Colonic mucosa (tissue), 4 donors: ENCODE measurements at regions not wholly inside any gene's neighbourhood (a gene's known extent, or its start where the extent isn't known, plus 50 kb on each side); places are given as distances from the start of the nearest gene placed in this dataset.
"Not testable (repeated sequence)": the region's sequence is repeated elsewhere in the genome, so short reads cannot be mapped to it uniquely, and the experiment has no call there.

ENCODE experiments used
- DNase-seq: peaks from one replicate; pipeline ENCODE4 v3.0.0-alpha.2; 2020
- H3K27ac ChIP-seq: fragments of 200-600 bp; one replicate; pipeline ENCODE4 v1.8.0; 2021
- H3K27me3 ChIP-seq: fragments of 200-600 bp; one replicate; pipeline ENCODE4 v1.8.0; 2021
- H3K36me3 ChIP-seq: fragments of 200-600 bp; one replicate; pipeline ENCODE4 v1.8.0; 2021
- H3K4me1 ChIP-seq: fragments of 200-600 bp; one replicate; pipeline ENCODE4 v1.8.0; 2021; ENCODE audit warnings: mild to moderate bottlenecking
- H3K4me3 ChIP-seq: fragments of 200-600 bp; one replicate; pipeline ENCODE4 v1.8.0; 2021
- H3K9ac ChIP-seq, 2 donors: one replicate each; pipeline ENCODE4 v1.7.0; 2013; ENCODE audit warnings: control low read depth in 2 of 2, low read depth in 2 of 2, low read length in 2 of 2
- H3K9me3 ChIP-seq: fragments of 200-600 bp; one replicate; pipeline ENCODE4 v1.8.0; 2021
- intact Hi-C: fragments of 100-400 bp; cut with DNase I; formaldehyde crosslinking; loops from one replicate; pipeline ENCODE4 v1.14.1; 2022
- TF ChIP-seq, protein P1 (sequence below): fragments of 200-600 bp; IDR thresholded peaks from one replicate; pipeline ENCODE4 v1.8.0; 2022; ENCODE audit warnings: antibody characterized with exemption, mild to moderate bottlenecking
- donor health status: healthy.
- donor health status: DM: no; HTN: no; CAD: no.
- donor health status: DM: no; HTN: no; CAD: no.

DNA sequence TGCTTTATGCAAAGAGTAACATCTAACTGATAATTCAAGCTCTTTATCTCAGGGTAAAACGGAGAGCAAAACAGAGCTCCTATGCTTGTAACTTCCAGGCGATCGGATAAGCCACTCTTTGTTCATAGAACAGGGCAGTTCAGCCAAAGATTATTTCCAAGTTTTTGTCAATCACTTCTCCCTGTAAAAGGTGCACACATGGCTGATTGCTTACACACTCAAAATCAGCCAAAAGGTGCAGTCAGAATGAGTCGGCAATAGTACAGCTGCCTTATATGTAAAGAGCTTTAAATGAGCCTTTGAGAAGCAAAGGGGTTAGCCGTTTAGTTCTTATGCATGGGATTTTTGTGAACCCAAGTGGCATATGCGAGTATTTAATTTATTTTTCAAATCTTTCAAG is 449.6 kb upstream of the POU3F2 start:
- Histone ChIP-seq H3K9ac (no peak overlapping the region), H3K4me1 (no peaks in the 10 kb centered on the region), H3K4me3 (no peak overlapping the region), H3K27me3 (no peaks in the 10 kb centered on the region), H3K27ac (no peak overlapping the region), H3K36me3 (no peaks in the 10 kb centered on the region), H3K9me3 (no peaks in the 10 kb centered on the region)
- TF ChIP-seq, protein P1, sequence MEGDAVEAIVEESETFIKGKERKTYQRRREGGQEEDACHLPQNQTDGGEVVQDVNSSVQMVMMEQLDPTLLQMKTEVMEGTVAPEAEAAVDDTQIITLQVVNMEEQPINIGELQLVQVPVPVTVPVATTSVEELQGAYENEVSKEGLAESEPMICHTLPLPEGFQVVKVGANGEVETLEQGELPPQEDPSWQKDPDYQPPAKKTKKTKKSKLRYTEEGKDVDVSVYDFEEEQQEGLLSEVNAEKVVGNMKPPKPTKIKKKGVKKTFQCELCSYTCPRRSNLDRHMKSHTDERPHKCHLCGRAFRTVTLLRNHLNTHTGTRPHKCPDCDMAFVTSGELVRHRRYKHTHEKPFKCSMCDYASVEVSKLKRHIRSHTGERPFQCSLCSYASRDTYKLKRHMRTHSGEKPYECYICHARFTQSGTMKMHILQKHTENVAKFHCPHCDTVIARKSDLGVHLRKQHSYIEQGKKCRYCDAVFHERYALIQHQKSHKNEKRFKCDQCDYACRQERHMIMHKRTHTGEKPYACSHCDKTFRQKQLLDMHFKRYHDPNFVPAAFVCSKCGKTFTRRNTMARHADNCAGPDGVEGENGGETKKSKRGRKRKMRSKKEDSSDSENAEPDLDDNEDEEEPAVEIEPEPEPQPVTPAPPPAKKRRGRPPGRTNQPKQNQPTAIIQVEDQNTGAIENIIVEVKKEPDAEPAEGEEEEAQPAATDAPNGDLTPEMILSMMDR, result no peak
- DNase-seq, result no peak
- intact Hi-C loops, result no loop called here

DNA sequence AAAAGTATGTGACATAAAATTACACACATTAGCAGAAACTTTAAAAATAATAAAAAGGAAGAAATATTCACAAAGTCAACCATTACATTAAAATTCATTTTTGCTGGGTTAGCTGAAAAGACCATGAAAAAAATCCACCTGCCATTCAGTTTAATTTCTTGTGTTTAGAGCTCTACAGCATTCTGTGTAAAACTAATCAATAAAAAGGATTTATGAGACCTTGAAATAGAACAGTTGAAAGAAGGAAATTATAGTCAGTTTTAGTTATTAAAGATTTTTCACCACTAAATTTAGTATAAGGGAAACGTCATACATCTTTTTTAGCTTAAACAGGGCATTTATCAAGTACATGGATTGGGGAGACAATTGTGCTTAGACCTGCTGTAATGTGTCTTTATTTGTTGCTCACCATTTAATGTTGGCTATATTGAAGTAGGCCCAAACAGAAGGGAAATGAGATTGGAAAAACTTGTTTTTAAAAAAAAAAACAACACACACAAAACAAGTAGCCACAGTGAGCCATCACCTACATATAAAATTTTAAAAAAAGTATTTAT is 438.7 kb upstream of the POU3F2 start:
- intact Hi-C loops, result no loop called here
- no peak overlapping the region for H3K4me3 ChIP-seq
- H3K9me3 ChIP-seq, result no peaks in the 10 kb centered on the region
- TF ChIP-seq, protein P1, result no peak
- H3K9ac ChIP-seq, result no peak overlapping the region
- no peaks in the 10 kb centered on the region for H3K27me3 ChIP-seq
- no peaks in the 10 kb centered on the region for H3K36me3 ChIP-seq
- H3K4me1 ChIP-seq, result no peaks in the 10 kb centered on the region
- H3K27ac ChIP-seq, result no peak overlapping the region
- no peak for DNase-seq

DNA sequence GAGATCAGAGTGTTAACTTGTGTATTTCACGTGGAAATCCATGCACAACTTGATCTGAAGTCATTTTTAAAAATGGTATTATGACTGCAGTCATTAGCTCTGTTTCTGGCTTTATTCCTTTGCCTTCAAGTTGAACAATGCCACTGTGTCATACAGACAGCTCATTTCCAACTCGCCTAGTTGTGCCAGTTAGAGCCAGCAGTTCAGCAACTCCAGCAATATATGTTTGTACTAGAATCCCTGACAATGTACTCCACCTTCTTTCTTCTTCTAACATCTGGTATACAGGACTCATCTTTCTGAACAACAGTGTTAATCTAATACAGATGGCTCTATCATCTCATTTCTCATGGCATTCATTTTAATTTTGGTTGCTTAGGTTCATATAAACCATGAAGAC is 418.3 kb upstream of the POU3F2 start:
- TF ChIP-seq, protein P1, result no peak
- H3K9me3 ChIP-seq, result no peaks in the 10 kb centered on the region
- DNase-seq, result no peak
- H3K9ac ChIP-seq, result no peak overlapping the region
- no peaks in the 10 kb centered on the region for H3K36me3 ChIP-seq
- no peak overlapping the region for H3K4me3 ChIP-seq
- H3K27ac ChIP-seq, result no peak overlapping the region
- no peaks in the 10 kb centered on the region for H3K4me1 ChIP-seq
- H3K27me3 ChIP-seq, result no peaks in the 10 kb centered on the region
- intact Hi-C loops, result no loop called here

DNA sequence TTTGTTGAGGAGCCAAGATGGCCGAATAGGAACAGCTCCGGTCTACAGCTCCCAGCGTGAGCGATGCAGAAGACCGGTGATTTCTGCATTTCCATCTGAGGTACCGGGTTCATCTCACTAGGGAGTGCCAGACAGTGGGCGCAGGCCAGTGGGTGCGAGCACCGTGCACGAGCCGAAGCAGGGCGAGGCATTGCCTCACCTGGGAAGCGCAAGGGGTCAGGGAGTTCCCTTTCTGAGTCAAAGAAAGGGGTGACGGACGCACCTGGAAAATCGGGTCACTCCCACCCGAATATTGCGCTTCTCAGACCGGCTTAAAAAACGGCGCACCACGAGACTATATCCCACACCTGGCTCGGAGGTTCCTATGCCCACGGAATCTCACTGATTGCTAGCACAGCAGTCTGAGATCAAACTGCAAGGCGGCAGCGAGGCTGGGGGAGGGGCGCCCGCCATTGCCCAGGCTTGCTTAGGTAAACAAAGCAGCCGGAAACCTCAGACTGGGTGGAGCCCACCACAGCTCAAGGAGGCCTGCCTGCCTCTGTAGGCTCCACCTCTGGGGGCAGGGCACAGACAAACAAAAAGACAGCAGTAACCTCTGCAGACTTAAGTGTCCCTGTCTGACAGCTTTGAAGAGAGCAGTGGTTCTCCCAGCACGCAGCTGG is 417.7 kb upstream of the POU3F2 start:
- H3K9me3 ChIP-seq, intact Hi-C loops, H3K9ac ChIP-seq, H3K4me1 ChIP-seq, DNase-seq, H3K27me3 ChIP-seq, H3K27ac ChIP-seq, H3K4me3 ChIP-seq, H3K36me3 ChIP-seq: not testable (repeated sequence)

DNA sequence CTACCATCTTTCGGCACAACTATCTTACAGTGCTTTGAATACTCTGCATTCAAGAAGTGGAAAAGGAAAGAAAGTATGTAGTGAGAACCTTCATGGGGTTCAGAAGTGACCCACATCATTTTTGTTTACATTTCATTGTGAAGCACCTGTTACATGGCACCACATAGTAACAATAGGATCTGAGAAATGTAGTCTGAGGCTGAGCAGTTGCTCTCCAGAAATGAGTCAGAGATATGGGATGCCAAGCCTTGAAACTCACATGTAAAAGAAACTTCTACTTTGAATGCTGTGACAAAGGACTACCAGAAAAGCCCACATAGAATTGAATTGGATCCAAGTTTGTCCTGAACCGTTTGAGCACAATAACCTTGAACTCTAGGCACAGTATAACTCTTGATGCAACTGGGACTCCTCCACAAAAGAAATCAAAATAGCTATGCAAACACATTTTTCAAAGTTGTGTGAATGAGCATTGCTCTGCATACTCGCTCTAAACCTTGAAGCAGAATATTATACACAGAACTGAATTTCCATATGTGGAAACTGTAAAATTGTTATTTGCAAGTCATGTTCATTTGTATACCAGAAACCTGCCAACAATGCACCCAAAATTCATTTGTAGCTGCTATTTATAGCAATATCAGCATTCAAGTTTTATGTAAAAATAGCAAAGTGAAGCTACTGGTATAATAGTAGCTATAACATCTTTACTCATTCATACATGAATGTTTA is 400.9 kb upstream of the POU3F2 start:
- no peaks in the 10 kb centered on the region for H3K9me3 ChIP-seq
- intact Hi-C loops, result no loop called here
- no peaks in the 10 kb centered on the region for H3K27me3 ChIP-seq
- H3K36me3 ChIP-seq, result no peaks in the 10 kb centered on the region
- H3K27ac ChIP-seq, result no peak overlapping the region
- DNase-seq, result no peak
- no peaks in the 10 kb centered on the region for H3K4me1 ChIP-seq
- no peak overlapping the region for H3K4me3 ChIP-seq
- no peak overlapping the region for H3K9ac ChIP-seq
- TF ChIP-seq, protein P1, result no peak

DNA sequence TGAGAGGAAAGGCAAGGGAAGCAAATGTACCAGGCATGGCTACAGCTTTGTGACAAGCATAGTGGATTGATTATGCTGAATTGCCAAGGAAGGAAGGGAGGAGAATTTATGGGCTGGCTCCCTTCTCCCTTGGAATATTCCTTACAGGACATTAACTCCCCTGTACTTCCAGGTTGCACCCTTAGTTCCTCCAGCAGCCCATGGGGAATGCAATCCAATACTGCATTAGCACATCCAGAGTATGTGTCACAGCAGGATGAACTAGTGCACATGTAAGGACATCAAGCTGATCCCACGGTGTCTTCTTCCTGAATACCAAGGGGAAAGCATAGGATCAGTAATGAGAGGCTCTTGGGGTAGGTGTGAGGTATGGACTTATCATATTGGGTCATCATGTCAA is 390.7 kb upstream of the POU3F2 start:
- Histone ChIP-seq H3K9me3 (no peaks in the 10 kb centered on the region), H3K27ac (no peak overlapping the region), H3K36me3 (no peaks in the 10 kb centered on the region), H3K9ac (no peak overlapping the region), H3K4me1 (no peaks in the 10 kb centered on the region), H3K27me3 (no peaks in the 10 kb centered on the region), H3K4me3 (no peak overlapping the region)
- TF ChIP-seq, protein P1, result no peak
- intact Hi-C loops, result no loop called here
- no peak for DNase-seq
